ENCODE measurements at regions not wholly inside any gene's neighbourhood (a gene's known extent, or its start where the extent isn't known, plus 50 kb on each side); places are given as distances from the start of the nearest gene placed in this dataset.

DNA sequence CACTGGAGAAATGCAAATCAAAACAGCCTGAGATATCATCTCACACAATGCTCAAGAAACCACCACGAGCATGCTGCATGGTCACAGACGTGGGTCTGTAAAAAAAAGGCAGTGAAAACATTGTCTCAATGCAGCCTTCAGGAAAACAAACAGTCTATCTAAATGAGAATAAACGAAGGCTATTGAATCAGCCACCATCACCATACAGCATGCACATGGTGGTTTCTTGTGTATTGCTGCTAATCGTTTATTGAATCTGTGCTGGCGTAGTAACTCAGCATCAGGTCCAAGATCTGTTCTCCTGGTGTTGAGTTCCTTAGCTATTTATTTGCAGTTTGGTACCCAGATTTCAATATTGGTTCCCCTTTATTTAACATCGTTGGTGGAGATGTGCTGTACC lies 1115.0 kb downstream of the CDH18 start:
- TF ChIP-seq, protein P1, sequence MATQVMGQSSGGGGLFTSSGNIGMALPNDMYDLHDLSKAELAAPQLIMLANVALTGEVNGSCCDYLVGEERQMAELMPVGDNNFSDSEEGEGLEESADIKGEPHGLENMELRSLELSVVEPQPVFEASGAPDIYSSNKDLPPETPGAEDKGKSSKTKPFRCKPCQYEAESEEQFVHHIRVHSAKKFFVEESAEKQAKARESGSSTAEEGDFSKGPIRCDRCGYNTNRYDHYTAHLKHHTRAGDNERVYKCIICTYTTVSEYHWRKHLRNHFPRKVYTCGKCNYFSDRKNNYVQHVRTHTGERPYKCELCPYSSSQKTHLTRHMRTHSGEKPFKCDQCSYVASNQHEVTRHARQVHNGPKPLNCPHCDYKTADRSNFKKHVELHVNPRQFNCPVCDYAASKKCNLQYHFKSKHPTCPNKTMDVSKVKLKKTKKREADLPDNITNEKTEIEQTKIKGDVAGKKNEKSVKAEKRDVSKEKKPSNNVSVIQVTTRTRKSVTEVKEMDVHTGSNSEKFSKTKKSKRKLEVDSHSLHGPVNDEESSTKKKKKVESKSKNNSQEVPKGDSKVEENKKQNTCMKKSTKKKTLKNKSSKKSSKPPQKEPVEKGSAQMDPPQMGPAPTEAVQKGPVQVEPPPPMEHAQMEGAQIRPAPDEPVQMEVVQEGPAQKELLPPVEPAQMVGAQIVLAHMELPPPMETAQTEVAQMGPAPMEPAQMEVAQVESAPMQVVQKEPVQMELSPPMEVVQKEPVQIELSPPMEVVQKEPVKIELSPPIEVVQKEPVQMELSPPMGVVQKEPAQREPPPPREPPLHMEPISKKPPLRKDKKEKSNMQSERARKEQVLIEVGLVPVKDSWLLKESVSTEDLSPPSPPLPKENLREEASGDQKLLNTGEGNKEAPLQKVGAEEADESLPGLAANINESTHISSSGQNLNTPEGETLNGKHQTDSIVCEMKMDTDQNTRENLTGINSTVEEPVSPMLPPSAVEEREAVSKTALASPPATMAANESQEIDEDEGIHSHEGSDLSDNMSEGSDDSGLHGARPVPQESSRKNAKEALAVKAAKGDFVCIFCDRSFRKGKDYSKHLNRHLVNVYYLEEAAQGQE (IDR thresholded peaks at IDR 0.05; ENCODE audit: insufficient replicate concordance, low read depth), result no peak
- TF ChIP-seq, protein P2, sequence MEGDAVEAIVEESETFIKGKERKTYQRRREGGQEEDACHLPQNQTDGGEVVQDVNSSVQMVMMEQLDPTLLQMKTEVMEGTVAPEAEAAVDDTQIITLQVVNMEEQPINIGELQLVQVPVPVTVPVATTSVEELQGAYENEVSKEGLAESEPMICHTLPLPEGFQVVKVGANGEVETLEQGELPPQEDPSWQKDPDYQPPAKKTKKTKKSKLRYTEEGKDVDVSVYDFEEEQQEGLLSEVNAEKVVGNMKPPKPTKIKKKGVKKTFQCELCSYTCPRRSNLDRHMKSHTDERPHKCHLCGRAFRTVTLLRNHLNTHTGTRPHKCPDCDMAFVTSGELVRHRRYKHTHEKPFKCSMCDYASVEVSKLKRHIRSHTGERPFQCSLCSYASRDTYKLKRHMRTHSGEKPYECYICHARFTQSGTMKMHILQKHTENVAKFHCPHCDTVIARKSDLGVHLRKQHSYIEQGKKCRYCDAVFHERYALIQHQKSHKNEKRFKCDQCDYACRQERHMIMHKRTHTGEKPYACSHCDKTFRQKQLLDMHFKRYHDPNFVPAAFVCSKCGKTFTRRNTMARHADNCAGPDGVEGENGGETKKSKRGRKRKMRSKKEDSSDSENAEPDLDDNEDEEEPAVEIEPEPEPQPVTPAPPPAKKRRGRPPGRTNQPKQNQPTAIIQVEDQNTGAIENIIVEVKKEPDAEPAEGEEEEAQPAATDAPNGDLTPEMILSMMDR (IDR thresholded peaks at IDR 0.05; ENCODE audit: insufficient read depth, low read length), result no peak
- TF ChIP-seq GABPA (IDR thresholded peaks at IDR 0.05; ENCODE audit: low read depth), result no peak
- no peak for TF ChIP-seq POLR2AphosphoS5 (IDR thresholded peaks at IDR 0.05; ENCODE audit: low read depth)

Data from HL-60 (cell line).